ENCODE measurements at regions not wholly inside any gene's neighbourhood (a gene's known extent, or its start where the extent isn't known, plus 50 kb on each side); places are given as distances from the start of the nearest gene placed in this dataset.
A peak's percentile ranks its signal among the peaks of the same experiment; 100 is the strongest.

DNA sequence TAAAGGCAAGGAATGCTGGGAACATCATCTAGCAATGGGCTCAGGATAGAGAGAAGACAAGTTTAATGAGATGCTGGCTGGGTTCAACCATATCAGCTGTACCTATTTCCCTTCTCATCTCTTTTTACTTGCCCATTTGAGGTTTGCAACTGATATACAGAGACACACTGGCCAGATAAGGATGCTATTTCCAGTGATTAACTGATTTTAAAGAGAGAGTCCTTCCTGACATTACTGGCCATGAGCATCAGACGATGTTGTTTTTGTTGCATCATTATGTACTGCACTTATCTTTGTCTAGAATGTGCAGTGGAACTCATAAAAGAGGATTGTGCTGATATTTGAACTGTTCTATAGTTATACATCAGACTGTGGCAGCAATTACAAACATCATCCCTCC is 252.7 kb downstream of the BTBD3 start:
- no peak for DNase-seq
- no peaks in the 10 kb centered on the region for H3K27me3 ChIP-seq (replicated peaks in 2 of 5; ENCODE audit: control insufficient read depth in 4 of 5, insufficient read depth in 5 of 5, low read length in 4 of 5)
- H3K4me1 ChIP-seq (ENCODE audit: control extremely low read depth in 1 of 4, control insufficient read depth in 4 of 4, insufficient read depth in 4 of 4, low read length in 3 of 4), result peaks cover 7 to 31% (median 21%) of the 10 kb centered on the region in 4 experiments
- H3K4me3 ChIP-seq (ENCODE audit: control insufficient read depth in 1 of 7, extremely low read depth in 1 of 7, insufficient read depth in 4 of 7, low read depth in 2 of 7, low read length in 6 of 7), result no peak overlapping the region
- ChIA-PET POLR2A (no interaction called here), CTCF (no interaction called here)
- no peaks in the 10 kb centered on the region for H3K36me3 ChIP-seq (ENCODE audit: control insufficient read depth in 4 of 4, insufficient read depth in 4 of 4, low read length in 3 of 4)
- peaks cover 0 to 14% (median 2%) of the 10 kb centered on the region in 5 experiments for H3K9me3 ChIP-seq (ENCODE audit: control extremely low read depth in 1 of 5, control insufficient read depth in 4 of 5, insufficient read depth in 2 of 5, low read depth in 1 of 5, low read length in 4 of 5)
- no peak overlapping the region for H3K27ac ChIP-seq (ENCODE audit: insufficient read depth in 1 of 2, low read depth in 1 of 2, low read length in 2 of 2, poor library complexity in 1 of 2, severe bottlenecking in 2 of 2)
- no CpG with 5 or more reads among the region's 1 CpG for WGBS (ENCODE audit: insufficient coverage)

- Histone ChIP-seq H3K27ac (ENCODE audit: insufficient read depth in 1 of 2, low read depth in 1 of 2, low read length in 2 of 2, poor library complexity in 1 of 2, severe bottlenecking in 2 of 2) (no peak overlapping the region), H3K4me3 (ENCODE audit: control insufficient read depth in 1 of 7, extremely low read depth in 1 of 7, insufficient read depth in 4 of 7, low read depth in 2 of 7, low read length in 6 of 7) (peak overlapping the region in 1 of 7 experiments; percentile 4), H3K27me3 (replicated peaks in 2 of 5; ENCODE audit: control insufficient read depth in 4 of 5, insufficient read depth in 5 of 5, low read length in 4 of 5) (no peaks in the 10 kb centered on the region), H3K9me3 (ENCODE audit: control extremely low read depth in 1 of 5, control insufficient read depth in 4 of 5, insufficient read depth in 2 of 5, low read depth in 1 of 5, low read length in 4 of 5) (peaks cover 0 to 11% (median 2%) of the 10 kb centered on the region in 5 experiments), H3K4me1 (ENCODE audit: control extremely low read depth in 1 of 4, control insufficient read depth in 4 of 4, insufficient read depth in 4 of 4, low read length in 3 of 4) (peaks cover 7 to 31% (median 21%) of the 10 kb centered on the region in 4 experiments), H3K36me3 (ENCODE audit: control insufficient read depth in 4 of 4, insufficient read depth in 4 of 4, low read length in 3 of 4) (no peaks in the 10 kb centered on the region)
- WGBS (ENCODE audit: insufficient coverage), result 11% methylated on average over 2 of the region's 2 CpGs
- ChIA-PET POLR2A (no interaction called here), CTCF (interaction anchor here (1.0 kb wide), 2 partner anchors 8 to 23 kb away, joined by 3 read pairs; no protein-coding TSS in a partner anchor)
- DNase-seq, result peak in 2 of 3 donors; percentile 50 to 65
Observed at GRCh38 chr20:12171923-12172524, 254.3 kb downstream of the BTBD3 start.

GRCh38 chr20:12173347-12174012 is 255.8 kb downstream of the BTBD3 start:
- Histone ChIP-seq H3K4me1 (ENCODE audit: control extremely low read depth in 1 of 4, control insufficient read depth in 4 of 4, insufficient read depth in 4 of 4, low read length in 3 of 4) (peaks cover 7 to 31% (median 21%) of the 10 kb centered on the region in 4 experiments), H3K27ac (ENCODE audit: insufficient read depth in 1 of 2, low read depth in 1 of 2, low read length in 2 of 2, poor library complexity in 1 of 2, severe bottlenecking in 2 of 2) (no peak overlapping the region), H3K4me3 (ENCODE audit: control insufficient read depth in 1 of 7, extremely low read depth in 1 of 7, insufficient read depth in 4 of 7, low read depth in 2 of 7, low read length in 6 of 7) (no peak overlapping the region), H3K36me3 (ENCODE audit: control insufficient read depth in 4 of 4, insufficient read depth in 4 of 4, low read length in 3 of 4) (no peaks in the 10 kb centered on the region), H3K27me3 (replicated peaks in 2 of 5; ENCODE audit: control insufficient read depth in 4 of 5, insufficient read depth in 5 of 5, low read length in 4 of 5) (no peaks in the 10 kb centered on the region), H3K9me3 (ENCODE audit: control extremely low read depth in 1 of 5, control insufficient read depth in 4 of 5, insufficient read depth in 2 of 5, low read depth in 1 of 5, low read length in 4 of 5) (peaks cover 0 to 4% (median 0%) of the 10 kb centered on the region in 5 experiments)
- ChIA-PET POLR2A (no interaction called here), CTCF (no interaction called here)
- 20% methylated on average over 1 of the region's 2 CpGs for WGBS (ENCODE audit: insufficient coverage)
- DNase-seq, result no peak

GRCh38 chr20:12175538-12175937 is 257.8 kb downstream of the BTBD3 start:
- no peak overlapping the region for H3K4me3 ChIP-seq (ENCODE audit: control insufficient read depth in 1 of 7, extremely low read depth in 1 of 7, insufficient read depth in 4 of 7, low read depth in 2 of 7, low read length in 6 of 7)
- H3K27me3 ChIP-seq (replicated peaks in 2 of 5; ENCODE audit: control insufficient read depth in 4 of 5, insufficient read depth in 5 of 5, low read length in 4 of 5), result no peaks in the 10 kb centered on the region
- DNase-seq, result no peak
- CTCF ChIA-PET, result no interaction called here
- peaks cover 7 to 31% (median 21%) of the 10 kb centered on the region in 4 experiments for H3K4me1 ChIP-seq (ENCODE audit: control extremely low read depth in 1 of 4, control insufficient read depth in 4 of 4, insufficient read depth in 4 of 4, low read length in 3 of 4)
- H3K27ac ChIP-seq (ENCODE audit: insufficient read depth in 1 of 2, low read depth in 1 of 2, low read length in 2 of 2, poor library complexity in 1 of 2, severe bottlenecking in 2 of 2), result no peak overlapping the region
- H3K36me3 ChIP-seq (ENCODE audit: control insufficient read depth in 4 of 4, insufficient read depth in 4 of 4, low read length in 3 of 4), result no peaks in the 10 kb centered on the region
- POLR2A ChIA-PET, result no interaction called here
- H3K9me3 ChIP-seq (ENCODE audit: control extremely low read depth in 1 of 5, control insufficient read depth in 4 of 5, insufficient read depth in 2 of 5, low read depth in 1 of 5, low read length in 4 of 5), result peaks cover 0 to 2% (median 0%) of the 10 kb centered on the region in 5 experiments

DNA sequence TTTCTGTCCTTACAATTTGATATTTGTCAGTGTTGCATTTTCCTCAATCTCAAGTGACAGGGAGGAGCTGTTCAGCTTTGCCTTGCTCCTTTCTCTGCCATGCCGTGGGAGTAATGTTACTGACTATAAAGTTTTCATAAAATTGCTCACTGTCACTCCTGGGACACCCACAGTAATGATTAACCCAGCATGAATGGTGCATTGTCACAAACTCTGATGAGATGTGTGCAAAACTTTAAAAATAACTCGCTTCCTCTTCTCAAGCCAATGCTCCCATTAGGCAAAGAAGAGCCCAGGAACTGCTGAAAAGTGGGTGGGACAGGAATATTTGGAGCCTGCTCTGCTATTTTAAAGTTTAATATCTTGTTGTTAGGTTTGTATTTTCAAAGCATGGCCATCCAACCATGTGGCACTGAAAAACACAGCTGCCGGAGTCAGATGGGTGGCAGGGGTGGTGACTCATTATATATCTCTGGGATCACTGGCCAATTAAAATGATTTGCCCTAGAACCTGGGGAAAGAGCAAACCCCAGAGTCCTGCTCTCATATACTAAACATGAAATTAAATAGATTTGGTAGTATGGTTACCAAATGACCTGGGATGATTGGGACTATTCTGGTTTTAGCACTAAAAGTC is 260.1 kb downstream of the BTBD3 start:
- no peak for DNase-seq
- WGBS (ENCODE audit: insufficient coverage), result 100% methylated on average over 1 of the region's 3 CpGs
- ChIA-PET CTCF (no interaction called here), POLR2A (no interaction called here)
- no peaks in the 10 kb centered on the region for H3K36me3 ChIP-seq (ENCODE audit: control insufficient read depth in 4 of 4, insufficient read depth in 4 of 4, low read length in 3 of 4)
- H3K27me3 ChIP-seq (replicated peaks in 2 of 5; ENCODE audit: control insufficient read depth in 4 of 5, insufficient read depth in 5 of 5, low read length in 4 of 5), result no peaks in the 10 kb centered on the region
- no peak overlapping the region for H3K27ac ChIP-seq (ENCODE audit: insufficient read depth in 1 of 2, low read depth in 1 of 2, low read length in 2 of 2, poor library complexity in 1 of 2, severe bottlenecking in 2 of 2)
- peaks cover 0 to 2% (median 0%) of the 10 kb centered on the region in 5 experiments for H3K9me3 ChIP-seq (ENCODE audit: control extremely low read depth in 1 of 5, control insufficient read depth in 4 of 5, insufficient read depth in 2 of 5, low read depth in 1 of 5, low read length in 4 of 5)
- no peak overlapping the region for H3K4me3 ChIP-seq (ENCODE audit: control insufficient read depth in 1 of 7, extremely low read depth in 1 of 7, insufficient read depth in 4 of 7, low read depth in 2 of 7, low read length in 6 of 7)
- H3K4me1 ChIP-seq (ENCODE audit: control extremely low read depth in 1 of 4, control insufficient read depth in 4 of 4, insufficient read depth in 4 of 4, low read length in 3 of 4), result peaks cover 3 to 18% (median 11%) of the 10 kb centered on the region in 4 experiments

DNA sequence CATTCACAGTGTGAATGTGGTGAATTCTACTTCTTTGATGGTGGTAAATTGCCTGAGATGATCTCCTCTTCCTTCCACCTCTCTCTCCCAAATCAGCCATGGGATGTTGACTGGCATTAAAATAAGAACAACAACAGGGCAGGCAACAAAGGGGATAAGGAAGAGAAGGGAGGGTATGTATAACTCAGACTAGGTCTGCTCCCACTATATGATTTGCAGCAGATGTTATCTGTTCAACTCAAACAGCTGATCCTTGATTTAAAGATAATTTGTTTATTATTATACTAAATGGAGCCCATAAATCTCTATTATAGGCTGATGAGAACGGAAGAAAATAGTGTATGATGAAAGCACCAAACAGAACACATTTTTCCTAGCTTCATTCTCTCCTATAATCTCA is 262.0 kb downstream of the BTBD3 start:
- Histone ChIP-seq H3K4me1 (ENCODE audit: control extremely low read depth in 1 of 4, control insufficient read depth in 4 of 4, insufficient read depth in 4 of 4, low read length in 3 of 4) (peaks cover 0 to under 1% (median 0%) of the 10 kb centered on the region in 4 experiments), H3K27me3 (replicated peaks in 2 of 5; ENCODE audit: control insufficient read depth in 4 of 5, insufficient read depth in 5 of 5, low read length in 4 of 5) (no peaks in the 10 kb centered on the region), H3K36me3 (ENCODE audit: control insufficient read depth in 4 of 4, insufficient read depth in 4 of 4, low read length in 3 of 4) (no peaks in the 10 kb centered on the region), H3K27ac (ENCODE audit: insufficient read depth in 1 of 2, low read depth in 1 of 2, low read length in 2 of 2, poor library complexity in 1 of 2, severe bottlenecking in 2 of 2) (no peak overlapping the region), H3K4me3 (ENCODE audit: control insufficient read depth in 1 of 7, extremely low read depth in 1 of 7, insufficient read depth in 4 of 7, low read depth in 2 of 7, low read length in 6 of 7) (no peak overlapping the region), H3K9me3 (ENCODE audit: control extremely low read depth in 1 of 5, control insufficient read depth in 4 of 5, insufficient read depth in 2 of 5, low read depth in 1 of 5, low read length in 4 of 5) (peaks cover 0 to 2% (median 0%) of the 10 kb centered on the region in 5 experiments)
- WGBS (ENCODE audit: insufficient coverage), result no CpG with 5 or more reads among the region's 1 CpG
- no peak for DNase-seq
- CTCF ChIA-PET, result interaction anchor here (0.6 to 1.3 kb wide), 3 partner anchors 8 to 17 kb away, joined by 3 read pairs; no protein-coding TSS in a partner anchor
- POLR2A ChIA-PET, result no interaction called here

GRCh38 chr20:12180107-12180661 is 262.5 kb downstream of the BTBD3 start:
- no peak for DNase-seq
- no peaks in the 10 kb centered on the region for H3K4me1 ChIP-seq (ENCODE audit: control extremely low read depth in 1 of 4, control insufficient read depth in 4 of 4, insufficient read depth in 4 of 4, low read length in 3 of 4)
- ChIA-PET CTCF (interaction anchor here (0.6 to 1.3 kb wide), 3 partner anchors 8 to 16 kb away, joined by 3 read pairs; no protein-coding TSS in a partner anchor), POLR2A (no interaction called here)
- no peak overlapping the region for H3K4me3 ChIP-seq (ENCODE audit: control insufficient read depth in 1 of 7, extremely low read depth in 1 of 7, insufficient read depth in 4 of 7, low read depth in 2 of 7, low read length in 6 of 7)
- no peak overlapping the region for H3K27ac ChIP-seq (ENCODE audit: insufficient read depth in 1 of 2, low read depth in 1 of 2, low read length in 2 of 2, poor library complexity in 1 of 2, severe bottlenecking in 2 of 2)
- no peaks in the 10 kb centered on the region for H3K27me3 ChIP-seq (replicated peaks in 2 of 5; ENCODE audit: control insufficient read depth in 4 of 5, insufficient read depth in 5 of 5, low read length in 4 of 5)
- H3K9me3 ChIP-seq (ENCODE audit: control extremely low read depth in 1 of 5, control insufficient read depth in 4 of 5, insufficient read depth in 2 of 5, low read depth in 1 of 5, low read length in 4 of 5), result peaks cover 0 to 2% (median 0%) of the 10 kb centered on the region in 5 experiments
- H3K36me3 ChIP-seq (ENCODE audit: control insufficient read depth in 4 of 4, insufficient read depth in 4 of 4, low read length in 3 of 4), result no peaks in the 10 kb centered on the region
- WGBS (ENCODE audit: insufficient coverage), result 95% methylated on average over 4 of the region's 5 CpGs
